ENCODE measurements at regions not wholly inside any gene's neighbourhood (a gene's known extent, or its start where the extent isn't known, plus 50 kb on each side); places are given as distances from the start of the nearest gene placed in this dataset.
"Not testable (repeated sequence)": the region's sequence is repeated elsewhere in the genome, so short reads cannot be mapped to it uniquely, and the experiment has no call there.

GRCh38 chr2:190150413-190150812 is 87.9 kb upstream of the MSTN start:
- DNase-seq: no peak

GRCh38 chr2:190149908-190150307 is 87.4 kb upstream of the MSTN start:
- no peak for DNase-seq

- no peak for DNase-seq
Measured at GRCh38 chr2:190149200-190149599, 86.7 kb upstream of the MSTN start.

GRCh38 chr2:190146109-190146508 is 83.6 kb upstream of the MSTN start:
- DNase-seq: not testable (repeated sequence)

- DNase-seq: not testable (repeated sequence)
Measured at GRCh38 chr2:190140474-190140873, 77.9 kb upstream of the MSTN start.

GRCh38 chr2:190139371-190139770 is 76.8 kb upstream of the MSTN start:
- no peak for DNase-seq

GRCh38 chr2:190138032-190138431 is 75.5 kb upstream of the MSTN start:
- no peak for DNase-seq

GRCh38 chr2:190137561-190137960 is 75.0 kb upstream of the MSTN start:
- no peak for DNase-seq

- no peak for DNase-seq
Measured at GRCh38 chr2:190136825-190137224, 74.3 kb upstream of the MSTN start.

- DNase-seq: no peak
Measured at GRCh38 chr2:190136259-190136658, 73.7 kb upstream of the MSTN start.

GRCh38 chr2:190129421-190130199 is 67.1 kb upstream of the MSTN start:
- no peak for DNase-seq

GRCh38 chr2:190127651-190128050 is 65.1 kb upstream of the MSTN start:
- no peak for DNase-seq

- DNase-seq: no peak
Measured at GRCh38 chr2:190126798-190127197, 64.3 kb upstream of the MSTN start.

- no peak for DNase-seq
Measured at GRCh38 chr2:190123956-190124355, 61.4 kb upstream of the MSTN start.

- no peak for DNase-seq
Measured at GRCh38 chr2:190121971-190122370, 59.4 kb upstream of the MSTN start.

GRCh38 chr2:190121305-190121704 is 58.8 kb upstream of the MSTN start:
- DNase-seq: no peak

GRCh38 chr2:190119923-190120590 is 57.5 kb upstream of the MSTN start:
- no peak for DNase-seq

GRCh38 chr2:190119257-190119656 is 56.7 kb upstream of the MSTN start:
- peak; percentile 36 for DNase-seq

GRCh38 chr2:190117305-190117704 is 54.8 kb upstream of the MSTN start:
- DNase-seq: no peak

- DNase-seq: no peak
Measured at GRCh38 chr2:190113000-190113399, 50.5 kb upstream of the MSTN start.
